GM19035 (cell line): ENCODE measurements at regions not wholly inside any gene's neighbourhood (a gene's known extent, or its start where the extent isn't known, plus 50 kb on each side); places are given as distances from the start of the nearest gene placed in this dataset.

ENCODE experiments used
- ATAC-seq: cut with Tn5 transposase; IDR thresholded peaks from one replicate; pipeline ENCODE4 v1.9.1; 2021; ENCODE audit not compliant: unreplicated experiment

- ATAC-seq: no peak
Observed at GRCh38 chr3:43210049-43211027, 76.0 kb upstream of the SNRK start.

GRCh38 chr3:43207628-43208085 lies 78.7 kb upstream of the SNRK start:
- no peak for ATAC-seq

GRCh38 chr3:43206632-43207031 lies 79.7 kb upstream of the SNRK start:
- ATAC-seq: no peak

- ATAC-seq: no peak
Observed at GRCh38 chr3:43206105-43206504, 80.2 kb upstream of the SNRK start.

GRCh38 chr3:43203022-43203421 lies 83.3 kb upstream of the SNRK start:
- ATAC-seq: no peak

- ATAC-seq: no peak
Observed at GRCh38 chr3:43201581-43201980, 84.8 kb upstream of the SNRK start.

- no peak for ATAC-seq
Observed at GRCh38 chr3:43199645-43200306, 86.6 kb upstream of the SNRK start.

- no peak for ATAC-seq
Observed at GRCh38 chr3:43198791-43199644, 87.3 kb upstream of the SNRK start.

- ATAC-seq: no peak
Observed at GRCh38 chr3:43198301-43198700, 88.0 kb upstream of the SNRK start.

- no peak for ATAC-seq
Observed at GRCh38 chr3:43197181-43197580, 89.2 kb upstream of the SNRK start.

- no peak for ATAC-seq
Observed at GRCh38 chr3:43196721-43197120, 89.6 kb upstream of the SNRK start.

GRCh38 chr3:43195115-43195498 lies 89.2 kb upstream of the POMGNT2 start:
- no peak for ATAC-seq

- no peak for ATAC-seq
Observed at GRCh38 chr3:43194490-43195114, 88.7 kb upstream of the POMGNT2 start.

- ATAC-seq: no peak
Observed at GRCh38 chr3:43194069-43194468, 88.2 kb upstream of the POMGNT2 start.

GRCh38 chr3:43192028-43192427 lies 86.1 kb upstream of the POMGNT2 start:
- no peak for ATAC-seq

GRCh38 chr3:43191116-43191515 lies 85.2 kb upstream of the POMGNT2 start:
- ATAC-seq: no peak

GRCh38 chr3:43190670-43191069 lies 84.8 kb upstream of the POMGNT2 start:
- ATAC-seq: no peak

GRCh38 chr3:43187836-43188479 lies 82.1 kb upstream of the POMGNT2 start:
- ATAC-seq: no peak

GRCh38 chr3:43185983-43186314 lies 80.1 kb upstream of the POMGNT2 start:
- ATAC-seq: no peak

- ATAC-seq: no peak
Observed at GRCh38 chr3:43185274-43185982, 79.5 kb upstream of the POMGNT2 start.
